HG03039 (cell line): ENCODE measurements at regions not wholly inside any gene's neighbourhood (a gene's known extent, or its start where the extent isn't known, plus 50 kb on each side); places are given as distances from the start of the nearest gene placed in this dataset.
"Not testable (repeated sequence)": the region's sequence is repeated elsewhere in the genome, so short reads cannot be mapped to it uniquely, and the experiment has no call there.

ENCODE experiments used
- ATAC-seq: cut with Tn5 transposase; IDR thresholded peaks from one replicate; pipeline ENCODE4 v1.9.1; 2021; ENCODE audit warnings: mild to moderate bottlenecking, moderate library complexity; ENCODE audit not compliant: unreplicated experiment

DNA sequence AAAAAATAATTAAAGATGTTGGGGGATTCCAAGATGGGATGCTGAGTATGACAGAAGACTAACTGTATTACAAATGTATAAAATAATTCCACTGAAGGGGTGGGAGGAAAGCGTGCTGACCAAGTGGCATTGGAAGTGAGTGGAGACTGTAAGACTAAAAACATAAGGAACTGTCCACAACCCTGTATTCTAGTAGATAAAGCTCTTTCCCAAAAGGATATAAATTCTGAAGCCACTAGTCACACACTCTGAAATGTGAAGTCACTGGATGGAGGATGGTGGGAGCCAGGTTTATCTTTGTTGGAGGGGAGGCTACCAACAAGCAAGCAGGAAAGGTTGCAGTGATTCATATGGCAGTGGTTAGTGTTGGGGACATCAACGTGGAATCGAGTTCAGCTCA, 182.8 kb upstream of the PLGLB2 start:
- not testable (repeated sequence) for ATAC-seq

DNA sequence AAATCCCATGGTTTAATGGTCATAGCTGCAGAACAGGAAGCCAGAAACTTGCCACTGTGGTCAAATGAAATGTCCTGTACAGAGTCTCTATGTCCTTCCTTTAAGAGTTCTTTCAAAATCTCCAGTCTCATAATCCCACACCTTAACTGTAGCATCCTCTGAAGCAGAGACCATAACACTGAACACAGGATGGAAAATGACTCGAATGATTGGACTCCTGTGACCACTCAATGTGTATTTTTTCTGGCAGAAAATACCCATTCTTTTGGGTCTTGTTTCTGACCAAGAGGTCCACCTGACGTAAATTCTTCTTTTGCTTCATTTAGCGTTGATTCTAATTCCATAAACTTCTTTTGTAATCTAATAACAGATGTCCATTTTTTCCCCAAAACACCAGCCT, 181.4 kb upstream of the PLGLB2 start:
- not testable (repeated sequence) for ATAC-seq

DNA sequence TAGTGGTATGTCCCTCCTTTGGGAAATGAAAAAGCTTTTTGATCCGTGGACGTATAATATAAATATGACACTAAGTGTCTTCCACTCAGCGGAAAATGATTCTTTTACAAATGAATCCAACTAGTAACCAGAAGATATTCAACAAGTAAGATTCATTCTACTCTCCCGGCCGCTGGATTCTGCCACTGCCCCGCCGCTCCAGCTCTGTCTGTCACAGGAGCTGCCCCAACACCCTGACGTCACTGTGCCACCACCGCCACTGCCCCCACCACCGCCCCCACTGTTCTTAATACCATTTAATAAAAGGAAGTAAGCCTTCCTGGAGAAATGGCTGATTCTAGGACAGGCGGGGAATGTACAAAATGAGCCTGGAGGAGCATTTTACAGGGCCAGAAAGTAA, 180.8 kb upstream of the PLGLB2 start:
- ATAC-seq, result not testable (repeated sequence)

DNA sequence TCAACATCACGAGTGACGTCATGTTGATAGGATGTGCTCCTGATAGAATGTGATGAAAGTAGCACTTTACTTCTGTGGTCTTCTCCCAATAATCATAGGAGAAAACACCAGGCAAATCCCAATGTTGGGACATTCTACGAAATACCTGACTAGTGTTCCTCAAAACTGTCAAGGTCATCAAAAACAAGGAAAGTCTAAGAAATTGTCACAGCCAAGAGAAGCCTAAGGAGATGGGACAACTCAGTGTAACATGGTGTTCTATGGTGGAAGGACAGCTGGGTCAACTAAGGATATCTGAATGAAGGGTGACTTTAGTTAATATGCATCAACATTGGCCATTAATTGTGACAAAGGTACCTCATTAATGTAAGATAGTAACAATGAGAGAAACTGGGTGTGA, 180.0 kb upstream of the PLGLB2 start:
- not testable (repeated sequence) for ATAC-seq

DNA sequence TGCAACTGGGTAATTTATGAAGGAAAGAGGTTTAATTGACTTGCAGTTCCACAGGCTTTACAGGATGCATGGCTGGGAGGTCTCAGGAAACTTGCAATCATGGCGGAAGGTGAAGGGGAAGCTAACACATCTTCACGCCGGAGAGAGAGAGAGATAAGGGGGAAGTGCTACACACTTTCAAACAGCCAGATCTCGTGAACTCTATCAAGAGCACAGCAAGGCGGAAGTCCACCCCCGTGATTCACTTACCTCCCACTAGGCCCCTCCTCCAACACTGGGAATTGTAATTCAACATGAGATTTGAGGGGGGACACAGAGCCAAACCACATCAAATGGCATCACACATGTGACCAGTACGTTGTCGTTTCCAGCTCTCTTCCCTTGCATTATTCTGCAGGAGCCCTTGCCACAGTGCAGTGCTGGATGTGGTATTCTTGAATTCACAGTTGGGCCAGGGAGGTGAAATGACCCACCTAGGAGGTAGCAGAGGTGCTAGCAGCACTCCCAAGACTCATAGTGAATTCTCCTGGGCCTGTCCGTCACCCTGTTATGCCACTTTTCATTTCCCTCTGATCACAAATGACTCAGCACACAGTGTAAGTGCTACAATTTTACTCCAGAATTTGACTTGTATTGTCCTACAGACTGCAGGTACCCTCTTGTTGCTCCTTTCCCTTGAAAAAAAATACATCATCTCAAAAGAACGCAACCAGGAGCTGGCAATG, 179.2 kb upstream of the PLGLB2 start:
- ATAC-seq, result not testable (repeated sequence)

DNA sequence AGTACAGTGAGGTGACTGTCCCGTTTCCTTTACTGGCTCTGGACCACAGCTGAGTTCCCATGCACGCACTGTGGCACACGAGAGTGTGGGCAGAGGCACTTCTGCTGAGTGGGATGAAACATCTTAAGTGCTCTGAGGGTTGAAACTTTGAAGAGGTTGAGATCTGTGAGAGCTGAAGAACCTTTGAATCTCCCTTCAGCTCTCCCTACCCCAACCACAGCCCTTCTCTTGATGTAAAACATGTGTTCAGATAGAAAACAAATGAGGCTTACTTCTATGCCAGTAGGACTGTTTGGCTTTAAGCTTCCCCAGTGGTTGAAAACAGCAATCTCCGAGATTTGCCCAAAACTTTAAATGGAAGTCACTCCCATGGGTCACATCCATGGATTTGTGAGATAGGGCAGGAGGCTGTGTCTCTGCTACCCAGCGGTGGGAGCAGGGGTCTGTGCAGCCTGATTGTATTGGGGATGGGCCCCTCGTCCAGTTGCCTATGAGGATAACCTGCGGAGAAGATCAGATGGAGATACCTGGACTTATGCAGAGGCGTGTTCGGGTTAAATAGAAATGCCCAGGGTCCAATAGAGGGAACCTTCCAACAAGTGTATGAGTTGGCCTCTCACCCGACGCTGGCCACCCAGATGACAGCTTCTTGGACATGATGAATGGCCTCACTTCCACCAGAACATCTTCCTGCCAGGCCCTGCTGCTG, 178.0 kb upstream of the PLGLB2 start:
- ATAC-seq, result not testable (repeated sequence)

DNA sequence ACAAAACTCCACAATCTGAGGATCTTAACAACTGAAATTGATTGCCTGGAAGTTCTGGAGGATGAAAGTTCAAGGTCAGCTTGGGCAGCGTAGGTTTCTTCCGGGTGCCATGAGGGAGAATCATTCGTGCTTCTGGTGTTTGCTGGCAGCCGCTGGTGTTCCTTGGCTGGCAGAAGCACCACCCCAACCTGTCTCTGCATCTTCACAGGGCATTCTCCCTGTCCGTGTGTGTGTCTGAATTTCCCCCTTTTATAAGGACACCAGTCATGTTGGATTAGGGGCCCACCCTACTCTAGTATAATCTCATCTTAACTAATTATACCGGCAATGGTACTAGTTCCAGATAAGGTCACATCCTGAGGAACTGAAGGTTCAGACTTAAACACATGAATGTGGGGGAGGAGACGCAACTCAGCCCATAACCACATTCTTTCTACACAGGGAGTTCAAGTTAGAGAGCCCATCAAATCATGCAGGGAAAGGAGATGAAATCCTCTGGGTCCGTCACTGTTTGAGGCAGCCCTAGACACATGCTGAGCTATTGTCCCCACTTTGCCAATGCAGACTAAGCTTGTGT, 175.9 kb upstream of the PLGLB2 start:
- not testable (repeated sequence) for ATAC-seq

DNA sequence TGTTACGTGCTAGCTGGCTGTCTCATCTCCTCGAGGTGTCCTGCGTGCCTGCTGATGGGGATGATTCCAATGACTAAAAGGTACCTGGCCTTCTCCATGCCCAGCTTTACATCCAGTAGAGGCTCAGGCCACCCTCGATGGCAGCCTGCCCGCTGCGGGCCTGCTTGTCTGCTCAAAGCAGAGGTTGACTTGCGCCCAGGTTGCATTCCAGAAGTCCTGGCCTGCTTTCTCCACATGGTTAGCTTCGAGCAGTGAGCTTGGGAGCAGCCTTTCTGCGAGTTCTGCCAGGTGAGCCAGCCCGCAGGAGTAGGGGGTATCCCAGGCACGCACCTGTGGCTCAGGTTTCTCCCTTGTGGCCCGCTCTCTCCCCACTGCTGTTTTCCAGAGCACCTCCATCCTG, 175.0 kb upstream of the PLGLB2 start:
- ATAC-seq, result not testable (repeated sequence)

DNA sequence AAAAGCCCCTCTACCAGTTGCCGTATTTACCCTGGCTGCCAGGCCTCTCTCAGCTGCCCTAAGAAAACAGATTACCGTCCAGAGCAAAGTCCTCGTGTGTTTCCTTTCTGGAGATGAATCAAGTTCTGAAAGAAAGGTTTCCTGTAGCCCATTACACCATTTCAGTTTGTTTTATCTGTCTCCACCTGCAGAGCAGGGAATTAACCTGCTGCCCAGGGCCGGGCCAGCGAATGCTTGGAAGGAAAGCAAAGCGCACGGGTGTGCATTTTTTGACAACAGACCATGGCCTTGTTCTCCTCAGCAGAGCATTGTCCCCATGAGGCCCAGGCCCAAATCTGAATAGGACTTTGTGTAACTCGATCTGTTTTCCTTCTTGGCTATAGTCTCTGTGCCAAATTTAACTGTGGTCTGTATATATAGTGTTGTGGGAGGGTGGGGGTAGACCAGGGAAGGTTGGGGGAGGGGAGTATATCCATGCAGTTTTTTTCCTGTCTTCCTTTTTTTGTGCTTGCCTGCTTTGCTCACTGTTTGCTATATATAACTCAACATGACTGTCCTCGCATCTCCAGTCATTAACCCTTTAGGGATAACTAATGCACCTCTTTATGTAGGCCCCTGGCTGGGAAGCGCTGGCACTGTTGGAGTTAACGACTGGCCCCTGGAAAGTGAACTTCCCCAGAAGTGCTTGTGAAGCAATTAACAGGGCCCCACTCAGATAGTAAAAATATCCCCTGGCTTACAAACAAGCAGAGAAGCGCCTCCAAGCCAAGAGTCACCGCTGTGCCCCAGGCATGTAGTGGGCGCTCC, 174.3 kb upstream of the PLGLB2 start:
- not testable (repeated sequence) for ATAC-seq

DNA sequence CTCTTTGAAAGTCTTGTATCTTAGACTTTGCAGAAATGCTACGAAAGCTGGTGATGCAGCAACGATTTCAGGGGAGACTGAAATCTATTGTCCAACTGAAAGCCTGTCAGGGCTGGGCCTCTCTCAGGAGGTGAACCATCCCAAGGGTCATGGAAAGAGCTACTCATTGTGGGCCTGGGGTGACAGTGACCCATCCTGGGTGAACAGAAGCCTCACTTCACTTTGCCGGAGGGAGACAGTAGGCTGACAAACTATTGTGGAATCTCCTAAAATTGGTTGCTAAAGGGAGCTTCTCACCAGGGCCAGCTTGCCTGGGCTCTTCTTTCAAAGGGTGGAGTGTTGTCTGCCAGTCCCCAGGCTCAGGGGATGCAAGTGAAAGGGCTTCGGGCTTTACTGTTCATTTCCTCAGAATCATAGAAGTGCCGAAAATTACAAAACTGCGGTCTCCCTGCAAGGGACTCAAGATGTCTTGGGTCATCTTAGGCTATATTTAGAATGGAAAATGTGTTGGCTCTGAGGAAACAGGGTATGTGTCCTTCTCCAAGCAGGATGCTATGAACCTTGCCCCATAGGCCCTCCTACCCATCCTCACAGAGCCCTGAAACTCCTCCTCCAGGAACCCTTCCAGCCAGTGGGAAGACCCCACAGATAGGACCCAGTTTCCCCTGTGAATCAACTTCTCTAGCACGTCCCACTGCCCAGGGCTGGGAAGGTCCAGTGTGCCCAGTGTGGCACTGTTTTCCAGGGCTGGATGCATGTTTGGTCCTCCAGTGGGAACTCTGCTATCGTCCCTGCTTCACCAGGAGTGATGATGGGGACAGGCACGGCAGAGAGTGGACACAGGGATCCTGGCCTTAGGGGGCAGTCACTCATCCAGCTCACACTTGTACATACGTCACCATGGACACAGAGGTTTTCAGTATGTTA, 173.4 kb upstream of the PLGLB2 start:
- ATAC-seq, result not testable (repeated sequence)

DNA sequence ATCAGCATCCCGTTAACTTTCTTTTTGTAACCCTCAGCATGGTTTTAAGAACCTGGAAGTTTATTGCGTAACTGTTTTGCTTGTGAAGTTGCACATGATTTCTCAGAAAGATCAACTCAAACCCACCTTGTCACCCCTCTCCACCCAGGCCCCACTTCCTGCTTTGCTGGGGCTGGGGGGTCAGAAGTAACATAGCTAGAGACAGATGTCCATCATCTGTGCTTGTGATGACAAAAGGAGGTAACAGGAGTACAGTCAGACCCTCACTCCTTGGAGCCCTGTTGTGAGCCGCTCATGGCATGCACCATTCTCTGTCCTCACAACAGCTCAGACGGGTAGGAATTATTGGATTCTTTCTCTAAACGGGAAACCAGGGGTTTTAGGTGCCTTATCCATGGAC, 172.7 kb upstream of the PLGLB2 start:
- ATAC-seq, result not testable (repeated sequence)

DNA sequence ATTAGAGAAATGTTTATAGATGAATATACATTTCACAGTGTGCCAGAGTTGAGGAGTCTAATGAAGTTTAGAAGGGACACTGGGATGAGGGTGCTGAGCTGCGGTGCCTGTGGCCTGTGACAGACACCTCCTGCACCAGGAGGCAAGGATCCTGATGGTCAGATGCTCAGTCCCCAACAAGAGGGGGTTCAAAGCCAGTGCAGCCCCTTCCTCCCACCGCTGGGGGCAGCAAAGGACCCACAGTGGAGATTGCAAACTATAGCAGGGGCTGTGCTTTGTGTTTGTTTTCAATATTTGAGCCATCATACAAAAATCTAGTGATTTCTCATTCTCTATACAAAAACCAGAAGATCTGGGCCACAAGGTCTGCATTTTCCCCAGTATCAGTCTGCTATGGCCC, 170.5 kb upstream of the PLGLB2 start:
- ATAC-seq, result not testable (repeated sequence)

DNA sequence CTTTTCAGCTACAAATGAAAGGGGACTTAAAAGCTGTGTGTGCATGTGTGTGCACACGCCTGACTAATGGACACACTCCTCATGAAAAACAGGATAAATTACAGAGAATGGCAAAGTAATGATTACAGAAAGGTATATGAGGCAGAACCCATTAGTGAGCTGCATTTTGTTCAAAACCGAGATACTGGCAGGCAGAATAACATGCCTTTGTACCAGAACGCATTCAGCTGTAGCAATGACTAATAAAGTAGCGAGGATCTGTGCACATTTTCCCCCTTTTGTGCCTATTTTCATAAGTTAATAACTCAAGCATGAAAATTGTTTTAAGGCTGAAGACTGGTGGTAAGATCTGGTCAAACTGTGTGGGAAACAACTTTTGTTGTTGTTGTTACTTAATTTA, 165.7 kb upstream of the PLGLB2 start:
- not testable (repeated sequence) for ATAC-seq

DNA sequence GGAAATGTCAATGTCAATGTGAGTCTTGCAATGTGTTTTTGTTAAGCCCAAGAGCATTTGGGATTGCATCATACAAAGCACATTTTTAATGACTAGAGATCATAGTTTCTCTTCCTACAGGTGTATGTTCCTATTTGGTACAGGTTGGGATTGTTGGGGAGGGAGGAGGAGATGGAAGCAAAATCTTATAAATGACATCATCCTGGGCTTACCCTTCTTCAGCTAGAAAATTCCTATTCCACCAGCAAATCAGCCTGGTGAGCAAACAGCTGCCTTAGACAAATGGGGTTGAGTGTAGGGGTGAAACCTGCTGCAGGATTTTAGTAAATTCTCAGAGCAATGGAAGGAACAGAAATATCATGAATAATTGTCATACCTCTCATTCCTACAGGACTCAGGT, 165.3 kb upstream of the PLGLB2 start:
- not testable (repeated sequence) for ATAC-seq

DNA sequence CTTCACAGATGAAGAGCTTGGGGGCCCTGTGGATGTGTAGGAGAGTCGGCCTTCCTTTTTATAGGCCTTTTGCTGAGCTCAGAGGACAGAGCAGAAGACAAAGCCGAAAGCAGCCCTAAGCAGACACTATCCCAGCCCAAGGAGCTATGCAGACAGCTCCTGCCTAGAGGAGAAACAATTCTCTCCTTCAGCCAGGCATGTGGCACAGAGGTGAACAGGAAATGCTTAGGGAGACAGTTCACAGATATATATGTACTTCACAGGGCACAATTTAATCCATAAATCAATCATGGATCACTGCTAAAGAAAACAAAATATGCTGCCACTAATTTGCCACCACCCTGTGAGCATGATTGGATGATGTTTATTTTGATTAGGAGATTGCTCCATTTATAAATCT, 164.5 kb upstream of the PLGLB2 start:
- not testable (repeated sequence) for ATAC-seq

DNA sequence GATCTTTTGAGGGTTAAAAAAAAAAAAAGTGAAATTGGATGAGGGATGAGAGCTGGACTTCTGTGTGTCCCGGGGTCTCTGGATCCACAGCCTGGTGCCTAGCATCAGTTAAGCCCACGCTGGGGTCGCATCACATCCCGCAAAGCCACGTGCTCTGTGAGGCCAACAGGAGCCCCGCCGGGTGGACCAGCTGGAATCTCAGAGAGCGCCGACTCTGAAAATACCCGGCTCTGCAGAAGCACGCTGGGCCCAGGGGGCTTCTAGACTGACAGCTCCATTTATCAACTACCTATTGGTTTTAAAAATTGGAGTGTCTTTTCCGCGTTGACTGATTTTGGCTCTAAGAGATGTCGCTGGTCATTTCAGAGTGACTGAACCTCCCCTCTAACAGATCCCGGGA, 164.1 kb upstream of the PLGLB2 start:
- ATAC-seq, result not testable (repeated sequence)

DNA sequence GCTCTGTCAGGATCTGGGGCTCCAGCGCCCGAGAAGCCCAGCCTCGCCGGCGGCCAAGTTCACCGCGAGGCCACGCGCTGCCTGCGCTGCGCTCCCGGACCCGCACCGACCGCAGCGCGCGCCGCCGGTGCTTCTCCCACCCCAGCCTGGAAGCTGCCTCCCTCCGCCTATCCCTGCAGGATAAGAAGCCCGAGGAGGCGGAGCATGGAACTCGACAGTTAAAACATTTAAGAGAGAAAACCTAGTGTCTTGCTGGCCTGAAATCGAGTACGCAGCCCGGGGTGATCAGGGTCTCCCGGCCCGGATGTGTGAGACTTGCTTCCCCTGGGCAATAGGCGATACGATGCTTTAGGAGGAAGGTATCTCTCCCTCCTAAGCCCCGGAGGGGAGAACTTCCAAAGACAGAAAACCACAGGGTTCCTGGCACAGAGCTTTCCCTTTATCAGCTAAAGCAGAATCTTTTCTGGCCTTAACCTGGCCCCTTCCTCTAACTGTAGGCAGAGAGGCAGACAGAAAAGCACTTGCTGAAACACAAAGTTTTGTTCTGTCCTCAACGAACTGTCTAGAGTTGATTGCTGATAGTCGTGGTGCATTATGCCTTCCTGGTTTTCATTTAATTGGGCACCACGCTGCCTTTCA, 163.5 kb upstream of the PLGLB2 start:
- ATAC-seq, result not testable (repeated sequence)

DNA sequence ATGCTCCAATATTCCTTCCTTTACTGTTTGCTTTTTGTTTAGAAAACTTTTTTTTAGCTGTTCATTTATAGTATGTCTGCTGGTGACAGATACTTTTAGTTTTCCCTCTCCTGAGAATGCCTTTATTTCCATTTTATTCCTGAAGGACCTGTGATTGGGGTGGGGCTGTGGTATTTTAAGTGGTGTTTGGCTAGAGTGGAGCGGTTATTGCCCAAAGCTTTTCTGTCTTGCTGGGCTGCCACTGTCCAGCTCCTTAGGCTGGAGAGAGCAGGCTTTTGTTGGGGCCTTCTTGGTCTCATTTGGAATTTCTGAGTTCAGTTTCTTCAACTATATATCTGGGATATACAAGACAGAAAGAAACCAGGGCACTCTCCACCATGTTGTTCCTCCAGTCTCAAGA, 160.0 kb upstream of the PLGLB2 start:
- ATAC-seq, result not testable (repeated sequence)

DNA sequence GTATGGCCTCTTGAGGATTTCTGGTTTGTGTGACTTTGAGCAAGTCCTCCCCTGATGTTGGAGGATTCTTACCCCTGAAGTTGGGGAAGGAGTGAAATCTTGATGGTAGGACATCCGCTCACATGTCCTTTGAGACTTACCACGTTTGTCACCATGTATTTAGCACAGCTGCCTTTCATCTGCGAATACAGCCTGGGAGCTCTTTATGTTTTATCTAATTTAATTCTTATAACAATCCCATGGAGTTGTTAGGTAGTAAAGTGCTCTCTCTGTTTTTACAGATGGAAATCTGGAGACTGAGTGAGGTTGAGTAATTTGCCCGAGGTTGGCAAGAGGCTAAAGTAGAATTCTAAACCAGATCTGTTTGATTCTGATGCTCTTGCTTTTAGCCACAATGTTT, 154.9 kb upstream of the PLGLB2 start:
- ATAC-seq, result not testable (repeated sequence)
